HCT116 (cell line): ENCODE measurements at regions not wholly inside any gene's neighbourhood (a gene's known extent, or its start where the extent isn't known, plus 50 kb on each side); places are given as distances from the start of the nearest gene placed in this dataset.

ENCODE experiments used
- CEBPB ChIP-seq: IDR thresholded peaks from 2 replicates; pipeline ENCODE4 v1.6.1; 2012; ENCODE audit warnings: low read depth
- CTCF ChIP-seq, 3 experiments: fragments of 200-600 bp in 1 of 3; sonication (generic) in 1 of 3; IDR thresholded peaks in 2 of 3; conservative IDR thresholded peaks in 1 of 3; 2 replicates each; pipeline ENCODE4 v1.5.1; 2012 to 2017; ENCODE audit warnings: low read depth in 2 of 3, low read length in 2 of 3, antibody characterized with exemption in 1 of 3, borderline replicate concordance in 1 of 3, control low read depth in 1 of 3, mild to moderate bottlenecking in 1 of 3, mixed read lengths in 1 of 3, mixed run types in 1 of 3, moderate library complexity in 1 of 3; ENCODE audit not compliant: insufficient read depth in 1 of 3
- EZH2 ChIP-seq: fragments of 200-600 bp; sonication (generic); IDR thresholded peaks from 2 replicates; pipeline ENCODE4 v1.6.1; 2017; ENCODE audit warnings: antibody characterized with exemption, mixed run types
- EZH2phosphoT487 ChIP-seq: fragments of 200-600 bp; IDR thresholded peaks from 2 replicates; pipeline ENCODE4 v1.6.1; 2018; ENCODE audit warnings: antibody characterized with exemption, borderline replicate concordance
- MAX ChIP-seq: IDR thresholded peaks from 2 replicates; pipeline ENCODE4 v1.6.1; 2012
- POLR2A ChIP-seq: IDR thresholded peaks from 2 replicates; pipeline ENCODE4 v1.7.0; 2011; ENCODE audit warnings: borderline replicate concordance; ENCODE audit not compliant: insufficient read depth, insufficient read length; ENCODE audit errors: extremely low read depth
- POLR2AphosphoS5 ChIP-seq: IDR thresholded peaks from 2 replicates; pipeline ENCODE4 v1.6.1; 2011; ENCODE audit warnings: mild to moderate bottlenecking, low read depth, low read length, moderate library complexity
- RAD21 ChIP-seq: IDR thresholded peaks from 2 replicates; pipeline ENCODE4 v1.6.1; 2012; ENCODE audit warnings: low read depth, mild to moderate bottlenecking
- REST ChIP-seq: IDR thresholded peaks from 2 replicates; pipeline ENCODE4 v1.6.1; 2012; ENCODE audit warnings: low read depth
- SRF ChIP-seq: IDR thresholded peaks from 2 replicates; pipeline ENCODE4 v1.6.1; 2012; ENCODE audit warnings: low read depth
- ZFX ChIP-seq: fragments of 450-650 bp; IDR thresholded peaks from 2 replicates; pipeline ENCODE4 v1.6.1; 2017
- ZNF274 ChIP-seq: fragments of 200-500 bp; sonication (Bioruptor generic); IDR thresholded peaks from 2 replicates; pipeline ENCODE4 v1.6.1; 2014; ENCODE audit warnings: mild to moderate bottlenecking, low read depth, low read length, inconsistent platforms

- no peak for TF ChIP-seq RAD21
- no peak for TF ChIP-seq CEBPB
- TF ChIP-seq CTCF (IDR thresholded peaks at IDR 0.05 in 2 of 3, conservative IDR thresholded peaks at IDR 0.05 in 1 of 3; ENCODE audit: borderline replicate concordance in 1 of 3, insufficient read depth in 1 of 3, low read depth in 2 of 3, low read length in 2 of 3) = no peak
- no peak for TF ChIP-seq REST
- TF ChIP-seq EZH2 = no peak
- TF ChIP-seq ZFX = no peak
- no peak for TF ChIP-seq POLR2AphosphoS5
- no peak for TF ChIP-seq POLR2A
- TF ChIP-seq EZH2phosphoT487 = no peak
- TF ChIP-seq MAX = no peak
- no peak for TF ChIP-seq SRF
- no peak for TF ChIP-seq ZNF274
These were observed 78.3 kb upstream of the LIFR start for GRCh38 chr5:38634568-38635369.
